CD4-positive, alpha-beta T cell (primary cell): ENCODE measurements at regions not wholly inside any gene's neighbourhood (a gene's known extent, or its start where the extent isn't known, plus 50 kb on each side); places are given as distances from the start of the nearest gene placed in this dataset.

Source experiments
- ATAC-seq: fragments of 200-7000 bp; cut with Tn5 transposase; one replicate; pipeline ENCODE4 v1.10.0; 2022; ENCODE audit warnings: mild to moderate bottlenecking; ENCODE audit not compliant: poor library complexity
- CTCF ChIA-PET: fragments of 350-600 bp; sonication (Branson Sonifier 250); formaldehyde crosslinking; loops from one replicate; lab custom pipeline; 2021; ENCODE audit warnings: antibody characterized with exemption, inconsistent platforms; lab: Charles Lee
- POLR2A ChIA-PET: fragments of 350-600 bp; sonication (Branson Sonifier 250); formaldehyde crosslinking; loops from one replicate; lab custom pipeline; 2021; ENCODE audit warnings: antibody characterized with exemption, inconsistent platforms; lab: Charles Lee
- DNase-seq, 14 experiments: peaks; one replicate each; pipeline ENCODE4 v3.0.0-alpha.2; 2013 to 2020; ENCODE audit warnings: mixed read lengths in 2 of 14
- H3K27ac ChIP-seq, 2 donors: one replicate each; pipeline versions ENCODE4 v1.5.1 to v1.7.0; 2013; ENCODE audit warnings: low read length in 2 of 2, low read depth in 1 of 2, mild to moderate bottlenecking in 1 of 2
- H3K27me3 ChIP-seq, 2 experiments: 1 replicate in 1 of 2; 2 replicates in 1 of 2; pipeline versions ENCODE4 v1.6.1 to v1.7.0; 2013; ENCODE audit warnings: low read length in 2 of 2, control low read depth in 1 of 2, mild to moderate bottlenecking in 1 of 2, moderate library complexity in 1 of 2; ENCODE audit not compliant: insufficient read depth in 2 of 2, control insufficient read depth in 1 of 2
- H3K36me3 ChIP-seq: one replicate; pipeline ENCODE4 v1.6.1; 2013; ENCODE audit warnings: low read length, control low read depth; ENCODE audit not compliant: insufficient read depth
- H3K4me1 ChIP-seq: one replicate; pipeline ENCODE4 v1.6.1; 2013; ENCODE audit warnings: low read length, control low read depth; ENCODE audit not compliant: insufficient read depth
- H3K4me3 ChIP-seq: one replicate; pipeline ENCODE4 v1.5.1; 2013; ENCODE audit warnings: mild to moderate bottlenecking, low read length, moderate library complexity
- H3K9me3 ChIP-seq, 2 experiments: 1 replicate in 1 of 2; 2 replicates in 1 of 2; pipeline versions ENCODE4 v1.6.1 to v1.7.0; 2013; ENCODE audit warnings: low read length in 2 of 2, mild to moderate bottlenecking in 2 of 2, control low read depth in 1 of 2, moderate library complexity in 1 of 2; ENCODE audit not compliant: control insufficient read depth in 1 of 2, insufficient read depth in 1 of 2
- H3K27ac Mint-ChIP-seq: one replicate; pipeline ENCODE4 v1.8.0; 2020; ENCODE audit warnings: mixed read lengths
- H3K27me3 Mint-ChIP-seq: one replicate; pipeline ENCODE4 v1.8.0; 2021; ENCODE audit warnings: mixed read lengths
- H3K36me3 Mint-ChIP-seq: one replicate; pipeline ENCODE4 v1.8.0; 2021; ENCODE audit warnings: low read depth, mixed read lengths
- H3K4me1 Mint-ChIP-seq: one replicate; pipeline ENCODE4 v1.8.0; 2021; ENCODE audit warnings: low read depth, mixed read lengths
- H3K4me3 Mint-ChIP-seq: one replicate; pipeline ENCODE4 v1.8.0; 2020; ENCODE audit warnings: mild to moderate bottlenecking, mixed read lengths
- H3K9me3 Mint-ChIP-seq: one replicate; pipeline ENCODE4 v1.8.0; 2020; ENCODE audit warnings: mixed read lengths
- intact Hi-C, 2 experiments: fragments of 100-400 bp; cut with DNase I in 1 of 2; cut with micrococcal nuclease in 1 of 2; formaldehyde crosslinking; loops; one replicate each; pipeline versions ENCODE4 v1.15.1 to v1.9.0; 2023 to 2025; cut with DNase I, micrococcal nuclease
- TF ChIP-seq, protein P1 (sequence below): fragments of 200-600 bp; IDR thresholded peaks from one replicate; pipeline ENCODE4 v1.8.0; 2022; ENCODE audit warnings: antibody characterized with exemption, mild to moderate bottlenecking

GRCh38 chr2:37833423-37833822 is 91.7 kb upstream of the RMDN2 start:
- TF ChIP-seq, protein P1, sequence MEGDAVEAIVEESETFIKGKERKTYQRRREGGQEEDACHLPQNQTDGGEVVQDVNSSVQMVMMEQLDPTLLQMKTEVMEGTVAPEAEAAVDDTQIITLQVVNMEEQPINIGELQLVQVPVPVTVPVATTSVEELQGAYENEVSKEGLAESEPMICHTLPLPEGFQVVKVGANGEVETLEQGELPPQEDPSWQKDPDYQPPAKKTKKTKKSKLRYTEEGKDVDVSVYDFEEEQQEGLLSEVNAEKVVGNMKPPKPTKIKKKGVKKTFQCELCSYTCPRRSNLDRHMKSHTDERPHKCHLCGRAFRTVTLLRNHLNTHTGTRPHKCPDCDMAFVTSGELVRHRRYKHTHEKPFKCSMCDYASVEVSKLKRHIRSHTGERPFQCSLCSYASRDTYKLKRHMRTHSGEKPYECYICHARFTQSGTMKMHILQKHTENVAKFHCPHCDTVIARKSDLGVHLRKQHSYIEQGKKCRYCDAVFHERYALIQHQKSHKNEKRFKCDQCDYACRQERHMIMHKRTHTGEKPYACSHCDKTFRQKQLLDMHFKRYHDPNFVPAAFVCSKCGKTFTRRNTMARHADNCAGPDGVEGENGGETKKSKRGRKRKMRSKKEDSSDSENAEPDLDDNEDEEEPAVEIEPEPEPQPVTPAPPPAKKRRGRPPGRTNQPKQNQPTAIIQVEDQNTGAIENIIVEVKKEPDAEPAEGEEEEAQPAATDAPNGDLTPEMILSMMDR, result no peak
- peaks cover 10% of the 10 kb centered on the region for H3K4me1 ChIP-seq
- H3K4me3 ChIP-seq, result no peak overlapping the region
- no peaks in the 10 kb centered on the region for H3K36me3 Mint-ChIP-seq
- H3K36me3 ChIP-seq, result no peaks in the 10 kb centered on the region
- POLR2A ChIA-PET, result interaction anchor here (0.9 to 2.1 kb wide), 3 partner anchors 163 to 418 kb away, joined by 3 to 14 read pairs (median 3); no protein-coding TSS in a partner anchor
- no peaks in the 10 kb centered on the region for H3K9me3 ChIP-seq
- H3K27ac Mint-ChIP-seq, result no peak overlapping the region
- DNase-seq (peak in 5 of 14 experiments; percentile 23 to 66 (median 35)), ATAC-seq (no peak)
- no peak overlapping the region for H3K27ac ChIP-seq
- H3K4me1 Mint-ChIP-seq, result peaks cover 18% of the 10 kb centered on the region
- H3K4me3 Mint-ChIP-seq, result no peak overlapping the region
- H3K9me3 Mint-ChIP-seq, result no peaks in the 10 kb centered on the region
- H3K27me3 Mint-ChIP-seq, result no peaks in the 10 kb centered on the region
- intact Hi-C loops, result loop anchor here (2.0 to 5.0 kb wide), 4 partner anchors 43 to 665 kb away; no protein-coding TSS in a partner anchor
- H3K27me3 ChIP-seq, result no peaks in the 10 kb centered on the region
- CTCF ChIA-PET, result interaction anchor here (0.9 to 3.3 kb wide), 13 partner anchors 21 to 437 kb away, joined by 3 to 84 read pairs (median 4); partner anchors contain the start of gene CDC42EP3

DNA sequence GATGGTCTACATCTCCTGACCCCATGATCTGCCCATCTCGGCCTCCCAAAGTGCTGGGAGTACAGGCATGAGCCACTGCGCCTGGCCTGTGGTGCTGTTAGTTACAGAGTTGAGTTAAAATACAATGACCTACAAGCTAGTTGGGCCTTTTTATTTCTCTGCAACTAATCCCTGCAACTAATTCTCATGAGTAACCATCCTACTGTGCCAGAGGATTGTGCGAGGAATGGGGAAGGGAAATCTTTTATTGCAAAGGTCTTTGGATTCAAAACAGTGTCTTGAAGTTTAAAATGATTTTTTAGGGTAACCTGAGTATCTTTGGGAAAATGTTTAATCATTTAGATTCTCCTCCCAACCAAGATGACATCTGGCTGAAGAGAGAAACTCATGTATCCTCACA is 88.8 kb upstream of the RMDN2 start:
- no peaks in the 10 kb centered on the region for H3K9me3 Mint-ChIP-seq
- Histone ChIP-seq H3K36me3 (no peaks in the 10 kb centered on the region), H3K27me3 (no peaks in the 10 kb centered on the region), H3K4me1 (no peaks in the 10 kb centered on the region), H3K4me3 (no peak overlapping the region), H3K27ac (no peak overlapping the region), H3K9me3 (no peaks in the 10 kb centered on the region)
- TF ChIP-seq, protein P1, result no peak
- H3K4me3 Mint-ChIP-seq, result no peak overlapping the region
- no peak overlapping the region for H3K27ac Mint-ChIP-seq
- peaks cover 4% of the 10 kb centered on the region for H3K4me1 Mint-ChIP-seq
- DNase-seq (no peak), ATAC-seq (no peak)
- H3K27me3 Mint-ChIP-seq, result peaks cover under 1% of the 10 kb centered on the region
- no peaks in the 10 kb centered on the region for H3K36me3 Mint-ChIP-seq
- ChIA-PET CTCF (interaction anchor here (1.1 kb wide), 1 partner anchor 422 kb away, joined by 4 read pairs; no protein-coding TSS in a partner anchor), POLR2A (no interaction called here)
- intact Hi-C loops, result no loop called here

DNA sequence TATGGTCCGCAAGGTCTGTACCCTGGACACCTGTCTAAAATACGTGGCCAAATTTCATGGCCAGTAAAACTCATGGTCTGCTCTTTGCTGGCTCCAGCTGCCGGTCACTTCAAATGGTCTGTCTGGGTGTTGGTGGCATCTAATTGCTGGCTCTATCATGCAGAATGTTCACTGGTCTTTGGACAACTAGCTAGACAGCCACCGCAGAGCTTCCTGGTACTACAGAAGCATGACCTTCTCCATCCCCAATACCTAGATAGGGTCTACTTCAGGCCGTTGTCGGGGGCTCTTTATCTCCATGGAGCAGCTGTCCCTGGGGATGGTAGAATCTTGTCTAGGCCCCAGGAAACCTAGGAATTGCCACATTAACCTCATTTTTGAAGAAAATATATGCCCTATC is 88.4 kb upstream of the RMDN2 start:
- Mint-ChIP-seq H3K36me3 (no peaks in the 10 kb centered on the region), H3K4me3 (no peak overlapping the region), H3K27me3 (peaks cover 4% of the 10 kb centered on the region), H3K4me1 (peaks cover 4% of the 10 kb centered on the region), H3K9me3 (no peaks in the 10 kb centered on the region), H3K27ac (no peak overlapping the region)
- Histone ChIP-seq H3K9me3 (no peaks in the 10 kb centered on the region), H3K36me3 (no peaks in the 10 kb centered on the region), H3K4me1 (no peaks in the 10 kb centered on the region), H3K27ac (no peak overlapping the region), H3K4me3 (no peak overlapping the region), H3K27me3 (no peaks in the 10 kb centered on the region)
- ATAC-seq (no peak), DNase-seq (no peak)
- intact Hi-C loops, result no loop called here
- TF ChIP-seq, protein P1, result no peak
- POLR2A ChIA-PET, result no interaction called here
- CTCF ChIA-PET, result interaction anchor here (1.1 kb wide), 1 partner anchor 422 kb away, joined by 4 read pairs; no protein-coding TSS in a partner anchor
